Lower leg skin (tissue), 3 donors: ENCODE measurements at regions not wholly inside any gene's neighbourhood (a gene's known extent, or its start where the extent isn't known, plus 50 kb on each side); places are given as distances from the start of the nearest gene placed in this dataset.
"Not testable (repeated sequence)": the region's sequence is repeated elsewhere in the genome, so short reads cannot be mapped to it uniquely, and the experiment has no call there.

Source experiments
- CTCF ChIP-seq, 3 donors: fragments of 450-650 bp; IDR thresholded peaks; one replicate each; pipeline ENCODE4 v1.5.1; 2016; ENCODE audit warnings: antibody characterized with exemption in 3 of 3, mild to moderate bottlenecking in 3 of 3, moderate library complexity in 2 of 3
- POLR2A ChIP-seq, 2 donors: fragments of 450-650 bp; IDR thresholded peaks; one replicate each; pipeline ENCODE4 v1.6.1; 2016 to 2017; ENCODE audit warnings: antibody characterized with exemption in 2 of 2, mild to moderate bottlenecking in 1 of 2, moderate library complexity in 1 of 2

DNA sequence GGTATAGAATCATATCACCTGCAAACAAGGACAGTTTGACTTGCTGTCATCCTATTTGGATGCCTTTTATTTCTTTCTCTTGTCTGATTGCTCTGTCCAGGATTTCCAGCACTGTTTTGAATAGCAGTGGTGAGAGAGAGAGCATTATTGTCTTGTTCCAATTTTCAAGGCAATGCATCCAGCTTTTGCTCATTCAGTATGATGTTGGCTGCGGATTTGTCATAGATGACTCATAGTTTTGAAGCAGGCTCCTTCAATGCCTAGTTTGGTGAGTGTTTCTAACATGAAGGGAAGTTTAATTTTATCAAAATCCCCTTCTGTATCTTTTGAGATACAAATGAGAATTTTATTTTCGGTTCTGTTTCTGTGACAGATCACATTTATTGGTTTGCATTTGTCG, 518.9 kb downstream of the PCDH11X start:
- not testable (repeated sequence) for TF ChIP-seq POLR2A, CTCF (IDR thresholded peaks at IDR 0.05)
